Epithelial cell of esophagus (primary cell): ENCODE measurements at regions not wholly inside any gene's neighbourhood (a gene's known extent, or its start where the extent isn't known, plus 50 kb on each side); places are given as distances from the start of the nearest gene placed in this dataset.
"Not testable (repeated sequence)": the region's sequence is repeated elsewhere in the genome, so short reads cannot be mapped to it uniquely, and the experiment has no call there.

Experiments
- DNase-seq: peaks from one replicate; pipeline ENCODE4 v3.0.0; 2010; ENCODE audit warnings: low read depth
- H3K4me3 ChIP-seq: 2 replicates; pipeline ENCODE4 v1.5.1; 2011; ENCODE audit warnings: mild to moderate bottlenecking, low read length, control low read depth
- TF ChIP-seq, protein P1 (sequence below): IDR thresholded peaks from 2 replicates; pipeline ENCODE4 v1.5.1; 2011; ENCODE audit warnings: low read depth, mild to moderate bottlenecking, low read length, control low read depth, inconsistent platforms; ENCODE audit not compliant: insufficient read depth; ENCODE audit errors: missing control alignments

DNA sequence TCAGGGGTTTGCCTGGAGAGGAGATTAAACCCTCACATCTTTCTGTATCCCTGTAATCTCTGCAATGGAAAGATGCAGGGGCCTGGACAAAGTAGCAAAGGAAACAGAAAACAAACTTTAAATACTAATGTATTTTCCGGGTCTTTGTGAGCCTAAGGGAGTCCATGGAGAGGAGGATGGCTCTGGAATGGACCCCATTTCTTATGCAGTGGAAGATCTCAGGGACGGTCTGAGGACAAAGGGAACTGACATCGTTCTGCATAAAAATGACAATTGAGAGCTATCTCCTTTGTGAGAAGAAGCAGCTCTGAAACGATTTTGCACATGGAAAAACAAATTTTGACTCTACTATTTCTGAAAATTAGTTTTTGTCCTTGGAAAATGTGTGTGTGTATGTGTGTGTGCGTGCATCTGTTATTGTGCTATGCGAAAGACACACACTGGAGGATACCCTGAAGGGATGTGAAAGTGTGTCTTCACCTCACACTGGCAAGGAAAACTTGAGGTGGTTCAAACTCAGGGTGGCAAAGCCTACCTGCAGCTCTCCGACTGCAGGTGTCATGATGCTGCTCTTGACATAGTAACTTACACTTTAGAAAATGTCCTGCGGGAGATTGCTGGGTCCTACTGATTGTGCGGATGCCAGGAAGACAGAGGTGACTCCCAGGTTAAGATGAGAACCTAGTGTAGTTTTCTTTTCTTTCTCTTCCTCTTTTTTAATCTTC lies 126.4 kb upstream of the JADE1 start:
- TF ChIP-seq, protein P1, sequence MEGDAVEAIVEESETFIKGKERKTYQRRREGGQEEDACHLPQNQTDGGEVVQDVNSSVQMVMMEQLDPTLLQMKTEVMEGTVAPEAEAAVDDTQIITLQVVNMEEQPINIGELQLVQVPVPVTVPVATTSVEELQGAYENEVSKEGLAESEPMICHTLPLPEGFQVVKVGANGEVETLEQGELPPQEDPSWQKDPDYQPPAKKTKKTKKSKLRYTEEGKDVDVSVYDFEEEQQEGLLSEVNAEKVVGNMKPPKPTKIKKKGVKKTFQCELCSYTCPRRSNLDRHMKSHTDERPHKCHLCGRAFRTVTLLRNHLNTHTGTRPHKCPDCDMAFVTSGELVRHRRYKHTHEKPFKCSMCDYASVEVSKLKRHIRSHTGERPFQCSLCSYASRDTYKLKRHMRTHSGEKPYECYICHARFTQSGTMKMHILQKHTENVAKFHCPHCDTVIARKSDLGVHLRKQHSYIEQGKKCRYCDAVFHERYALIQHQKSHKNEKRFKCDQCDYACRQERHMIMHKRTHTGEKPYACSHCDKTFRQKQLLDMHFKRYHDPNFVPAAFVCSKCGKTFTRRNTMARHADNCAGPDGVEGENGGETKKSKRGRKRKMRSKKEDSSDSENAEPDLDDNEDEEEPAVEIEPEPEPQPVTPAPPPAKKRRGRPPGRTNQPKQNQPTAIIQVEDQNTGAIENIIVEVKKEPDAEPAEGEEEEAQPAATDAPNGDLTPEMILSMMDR, result no peak
- no peak for DNase-seq
- no peak overlapping the region for H3K4me3 ChIP-seq

DNA sequence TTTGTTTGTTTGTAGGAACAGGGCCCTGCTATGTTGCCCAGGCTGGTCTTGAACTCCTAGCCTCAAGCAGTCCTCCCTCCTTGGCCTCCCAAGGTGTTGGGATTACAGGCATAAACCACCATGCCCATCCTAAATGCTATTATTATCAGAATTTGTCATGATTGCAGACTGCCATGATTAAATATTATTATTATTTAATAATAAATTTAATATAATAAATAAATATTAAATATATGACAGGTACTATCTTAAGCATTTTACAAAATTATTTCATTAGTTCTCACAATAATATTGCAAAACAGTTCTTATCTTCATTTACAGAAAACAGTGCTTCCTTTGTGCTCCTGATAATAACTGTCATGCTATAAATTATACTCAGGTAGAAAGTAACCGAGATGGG lies 133.4 kb upstream of the JADE1 start:
- TF ChIP-seq, protein P1, result no peak
- DNase-seq, result no peak

DNA sequence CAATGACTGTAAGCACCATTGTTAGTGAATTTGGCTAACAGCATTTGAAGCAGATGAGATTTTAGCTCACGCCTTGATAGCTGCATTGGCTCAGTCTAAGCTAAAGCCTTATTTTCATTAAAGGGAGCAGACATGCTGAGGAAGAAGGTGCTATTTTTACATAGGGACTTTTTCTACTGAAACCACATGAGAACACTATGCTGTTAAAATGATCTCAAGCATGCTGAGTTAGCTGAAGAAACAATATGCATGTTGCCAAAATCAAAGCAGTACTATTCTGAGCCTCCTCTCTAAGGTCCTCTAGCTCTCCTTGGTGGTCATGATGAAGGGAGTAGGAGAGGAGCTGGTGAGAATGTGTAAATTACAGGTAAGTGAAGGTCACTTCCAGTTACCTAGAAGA lies 134.4 kb upstream of the JADE1 start:
- TF ChIP-seq, protein P1, result no peak
- no peak for DNase-seq
- no peak overlapping the region for H3K4me3 ChIP-seq

More for the DNA sequence above, 133.4 kb upstream of the JADE1 start:
- H3K4me3 ChIP-seq, result no peak overlapping the region

DNA sequence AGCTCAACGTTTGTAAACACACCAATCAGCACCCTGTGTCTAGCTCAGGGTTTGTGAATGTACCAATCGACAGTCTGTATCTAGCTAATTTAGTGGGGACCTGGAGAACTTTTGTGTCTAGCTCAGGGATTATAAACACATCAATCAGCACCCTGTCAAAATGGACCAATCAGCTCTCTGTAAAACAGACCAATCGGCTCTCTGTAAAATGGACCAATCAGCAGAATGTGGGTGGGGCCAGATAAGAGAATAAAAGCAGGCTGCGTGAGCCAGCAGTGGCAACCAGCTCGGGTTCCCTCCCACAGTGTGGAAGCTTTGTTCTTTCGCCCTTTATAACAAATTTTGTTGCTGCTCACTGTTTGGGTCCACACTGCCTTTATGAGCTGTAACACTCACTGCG lies 136.3 kb upstream of the JADE1 start:
- H3K4me3 ChIP-seq, DNase-seq: not testable (repeated sequence)

DNA sequence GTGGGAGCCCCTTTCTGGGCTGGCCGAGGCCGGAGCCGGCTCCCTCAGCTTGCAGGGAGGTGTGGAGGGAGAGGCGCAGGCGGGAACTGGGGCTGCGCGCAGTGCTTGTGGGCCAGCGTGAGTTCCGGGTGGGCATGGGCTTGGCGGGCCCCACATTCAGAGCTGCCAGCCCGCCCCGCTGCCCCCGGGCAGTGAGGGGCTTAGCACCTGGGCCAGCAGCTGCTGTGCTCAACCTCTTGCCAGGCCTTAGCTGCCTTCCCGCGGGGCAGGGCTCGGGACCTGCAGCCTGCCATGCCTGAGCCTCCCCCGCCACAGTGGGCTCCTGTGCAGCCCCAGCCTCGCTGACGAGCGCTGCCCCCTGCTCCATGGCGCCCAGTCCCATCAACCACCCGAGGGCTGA lies 136.9 kb upstream of the JADE1 start:
- H3K4me3 ChIP-seq, DNase-seq: not testable (repeated sequence)

DNA sequence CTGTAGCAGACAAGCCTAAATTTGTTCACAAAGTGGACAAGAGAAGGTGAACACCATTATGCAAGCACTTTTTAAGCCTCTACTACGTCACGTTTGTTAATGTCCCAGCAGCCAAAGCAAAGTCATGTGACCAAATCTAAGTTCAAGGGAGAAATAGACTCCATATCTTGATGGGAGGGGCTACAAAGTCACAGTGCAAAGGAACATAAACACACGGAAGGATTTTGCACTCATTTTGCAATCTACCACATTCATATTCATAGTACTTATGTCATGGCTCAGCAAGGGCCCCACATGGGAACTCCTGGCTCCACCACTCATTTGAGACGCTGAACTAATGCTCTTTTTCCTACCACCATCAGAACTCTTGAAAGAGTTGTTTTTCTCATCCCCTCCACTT lies 139.0 kb upstream of the JADE1 start:
- no peak for DNase-seq
- TF ChIP-seq, protein P1, result no peak
- no peak overlapping the region for H3K4me3 ChIP-seq

DNA sequence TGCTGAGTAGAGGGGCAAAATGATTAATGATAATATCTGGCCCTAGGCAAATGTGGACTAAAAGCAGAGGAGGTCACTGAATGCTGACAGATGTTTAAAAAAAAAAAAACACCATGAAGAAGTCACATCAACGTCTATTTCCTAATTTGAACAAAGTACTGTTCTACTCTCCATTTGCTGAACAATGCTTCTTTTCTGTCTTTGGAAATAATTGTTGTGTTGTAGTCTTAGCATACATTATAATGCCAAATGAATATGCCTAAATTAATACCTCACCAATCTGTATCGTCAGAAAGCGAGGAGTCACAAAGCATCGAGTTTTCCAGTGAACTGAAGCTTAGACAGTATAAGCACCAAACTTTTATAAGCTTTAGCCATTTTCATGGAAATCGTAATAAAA lies 140.9 kb upstream of the JADE1 start:
- no peak for DNase-seq
- no peak overlapping the region for H3K4me3 ChIP-seq
- TF ChIP-seq, protein P1, result no peak

DNA sequence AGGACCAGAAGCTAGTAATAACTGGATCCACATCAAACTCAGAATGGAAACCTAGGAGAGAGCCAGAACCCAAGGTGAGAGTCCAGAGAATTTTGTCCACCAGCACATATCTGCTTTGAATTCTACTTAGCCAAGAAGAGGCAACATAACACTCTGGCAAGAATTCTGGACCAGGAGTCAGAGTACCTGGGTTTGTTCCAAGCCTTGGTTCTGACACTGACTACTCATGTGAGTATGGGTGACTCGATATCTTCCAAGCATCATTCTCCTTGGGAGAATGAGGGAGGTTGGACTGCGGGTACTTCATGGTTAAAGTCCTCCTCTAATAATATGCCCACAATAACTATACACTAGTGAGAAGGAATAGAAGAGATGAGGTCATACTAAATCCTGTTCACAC lies 144.0 kb upstream of the JADE1 start:
- TF ChIP-seq, protein P1, result no peak
- no peak for DNase-seq
- H3K4me3 ChIP-seq, result no peak overlapping the region
